ENCODE measurements at regions not wholly inside any gene's neighbourhood (a gene's known extent, or its start where the extent isn't known, plus 50 kb on each side); places are given as distances from the start of the nearest gene placed in this dataset.

DNA sequence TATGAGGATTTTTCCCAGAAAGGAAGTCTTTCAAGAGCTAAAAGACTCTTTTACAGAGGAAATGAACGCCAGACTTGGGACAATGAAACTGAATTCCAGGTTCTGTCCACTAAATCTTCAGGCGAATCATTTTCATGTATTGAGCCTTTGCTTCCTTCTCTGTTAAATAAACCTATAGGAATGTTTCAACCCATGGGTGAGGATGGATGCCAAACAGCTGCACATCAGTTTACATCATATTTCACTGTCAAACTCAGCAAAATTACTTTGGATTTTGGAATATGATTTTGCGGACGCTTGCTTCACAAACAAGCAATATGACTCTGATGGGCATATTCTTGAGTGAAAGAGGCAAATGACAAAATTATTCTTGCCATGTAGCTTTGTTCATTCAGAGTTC is 256.1 kb upstream of the ZNF521 start:
- TF ChIP-seq, protein P1, sequence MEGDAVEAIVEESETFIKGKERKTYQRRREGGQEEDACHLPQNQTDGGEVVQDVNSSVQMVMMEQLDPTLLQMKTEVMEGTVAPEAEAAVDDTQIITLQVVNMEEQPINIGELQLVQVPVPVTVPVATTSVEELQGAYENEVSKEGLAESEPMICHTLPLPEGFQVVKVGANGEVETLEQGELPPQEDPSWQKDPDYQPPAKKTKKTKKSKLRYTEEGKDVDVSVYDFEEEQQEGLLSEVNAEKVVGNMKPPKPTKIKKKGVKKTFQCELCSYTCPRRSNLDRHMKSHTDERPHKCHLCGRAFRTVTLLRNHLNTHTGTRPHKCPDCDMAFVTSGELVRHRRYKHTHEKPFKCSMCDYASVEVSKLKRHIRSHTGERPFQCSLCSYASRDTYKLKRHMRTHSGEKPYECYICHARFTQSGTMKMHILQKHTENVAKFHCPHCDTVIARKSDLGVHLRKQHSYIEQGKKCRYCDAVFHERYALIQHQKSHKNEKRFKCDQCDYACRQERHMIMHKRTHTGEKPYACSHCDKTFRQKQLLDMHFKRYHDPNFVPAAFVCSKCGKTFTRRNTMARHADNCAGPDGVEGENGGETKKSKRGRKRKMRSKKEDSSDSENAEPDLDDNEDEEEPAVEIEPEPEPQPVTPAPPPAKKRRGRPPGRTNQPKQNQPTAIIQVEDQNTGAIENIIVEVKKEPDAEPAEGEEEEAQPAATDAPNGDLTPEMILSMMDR (IDR thresholded peaks at IDR 0.05; ENCODE audit: poor library complexity), result no peak
- TF ChIP-seq EZH2phosphoT487 (IDR thresholded peaks at IDR 0.05; ENCODE audit: low read depth, severe bottlenecking, unreplicated experiment) (no peak), EZH2 (IDR thresholded peaks at IDR 0.05; ENCODE audit: borderline replicate concordance) (no peak)
